OCI-LY7 (cell line): ENCODE measurements at regions not wholly inside any gene's neighbourhood (a gene's known extent, or its start where the extent isn't known, plus 50 kb on each side); places are given as distances from the start of the nearest gene placed in this dataset.

Source experiments
- CTCF ChIP-seq: fragments of 200-600 bp; sonication (generic); conservative IDR thresholded peaks from 2 replicates; pipeline ENCODE4 v1.5.1; 2014; ENCODE audit warnings: mild to moderate bottlenecking, antibody characterized with exemption, low read length, moderate library complexity, mixed read lengths
- EZH2phosphoT487 ChIP-seq: fragments of 200-600 bp; sonication (generic); IDR thresholded peaks from 2 replicates; pipeline ENCODE4 v1.6.1; 2018; ENCODE audit warnings: low read depth, borderline replicate concordance, mild to moderate bottlenecking, mixed run types, antibody characterized with exemption, low read length, moderate library complexity, mixed read lengths

- TF ChIP-seq CTCF (no peak), EZH2phosphoT487 (no peak)
These were observed 398.2 kb upstream of the NBEA start for GRCh38 chr13:34543836-34544235.
